Stimulated activated CD4-positive, alpha-beta T cell treated with anti-CD3 and anti-CD28 coated beads, Interleukin-1b, Interleukin-23, amount 100 ng/mL, for 1 hour (primary cell): ENCODE measurements at regions not wholly inside any gene's neighbourhood (a gene's known extent, or its start where the extent isn't known, plus 50 kb on each side); places are given as distances from the start of the nearest gene placed in this dataset.

Experiments used
- DNase-seq, 2 donors: peaks; one replicate each; pipeline ENCODE4 v3.0.0-alpha.2; 2020; ENCODE audit warnings: low read depth in 2 of 2

GRCh38 chr5:158301186-158301585 lies 442.2 kb upstream of the CLINT1 start:
- DNase-seq: no peak

- DNase-seq: no peak
These were observed 441.3 kb upstream of the CLINT1 start for GRCh38 chr5:158300256-158300655.

- DNase-seq: no peak
These were observed 438.1 kb upstream of the CLINT1 start for GRCh38 chr5:158297002-158297527.

GRCh38 chr5:158294701-158295100 lies 435.8 kb upstream of the CLINT1 start:
- no peak for DNase-seq

GRCh38 chr5:158292981-158293380 lies 434.0 kb upstream of the CLINT1 start:
- DNase-seq: no peak

GRCh38 chr5:158289967-158290366 lies 431.0 kb upstream of the CLINT1 start:
- DNase-seq: no peak

- DNase-seq: no peak
These were observed 429.3 kb upstream of the CLINT1 start for GRCh38 chr5:158288272-158288657.

GRCh38 chr5:158287643-158288271 lies 428.8 kb upstream of the CLINT1 start:
- DNase-seq: no peak

- no peak for DNase-seq
These were observed 427.9 kb upstream of the CLINT1 start for GRCh38 chr5:158286827-158287226.

GRCh38 chr5:158285698-158286097 lies 426.8 kb upstream of the CLINT1 start:
- DNase-seq: no peak

GRCh38 chr5:158284242-158284641 lies 425.3 kb upstream of the CLINT1 start:
- DNase-seq: no peak

- DNase-seq: no peak
These were observed 424.5 kb upstream of the CLINT1 start for GRCh38 chr5:158283397-158283796.

- no peak for DNase-seq
These were observed 419.4 kb upstream of the CLINT1 start for GRCh38 chr5:158278216-158278925.

- no peak for DNase-seq
These were observed 418.3 kb upstream of the CLINT1 start for GRCh38 chr5:158277276-158277675.

- no peak for DNase-seq
These were observed 417.7 kb upstream of the CLINT1 start for GRCh38 chr5:158276692-158277091.

GRCh38 chr5:158275511-158275910 lies 416.6 kb upstream of the CLINT1 start:
- no peak for DNase-seq

- DNase-seq: no peak
These were observed 414.1 kb upstream of the CLINT1 start for GRCh38 chr5:158273035-158273434.

- no peak for DNase-seq
These were observed 413.5 kb upstream of the CLINT1 start for GRCh38 chr5:158272409-158272808.

- DNase-seq: no peak
These were observed 412.1 kb upstream of the CLINT1 start for GRCh38 chr5:158270996-158271554.

- DNase-seq: no peak
These were observed 409.3 kb upstream of the CLINT1 start for GRCh38 chr5:158268286-158268685.

- no peak for DNase-seq
These were observed 408.3 kb upstream of the CLINT1 start for GRCh38 chr5:158267228-158267627.

GRCh38 chr5:158265931-158266700 lies 407.2 kb upstream of the CLINT1 start:
- DNase-seq: no peak
